H1 (cell line): ENCODE measurements at regions not wholly inside any gene's neighbourhood (a gene's known extent, or its start where the extent isn't known, plus 50 kb on each side); places are given as distances from the start of the nearest gene placed in this dataset.

ENCODE experiments used
- CHD2 ChIP-seq: IDR thresholded peaks from 2 replicates; pipeline ENCODE4 v1.6.1; 2012; ENCODE audit warnings: low read length, improper control_type of control experiment
- RXRA ChIP-seq: IDR thresholded peaks from 2 replicates; pipeline ENCODE4 v1.6.1; 2011; ENCODE audit warnings: low read depth, mild to moderate bottlenecking, low read length, moderate library complexity; ENCODE audit not compliant: insufficient read depth
- TF ChIP-seq, protein P1 (sequence below), 3 experiments: IDR thresholded peaks; 1 replicate in 2 of 3; 2 replicates in 1 of 3; pipeline versions ENCODE4 v1.5.1 to v1.6.1; 2011; ENCODE audit warnings: low read length in 3 of 3, mild to moderate bottlenecking in 3 of 3, inconsistent platforms in 2 of 3, low read depth in 1 of 3, moderate library complexity in 1 of 3; ENCODE audit not compliant: insufficient read depth in 1 of 3; ENCODE audit errors: control extremely low read depth in 1 of 3
- TF ChIP-seq, protein P2 (sequence below): IDR thresholded peaks from 2 replicates; pipeline ENCODE4 v1.6.1; 2011; ENCODE audit warnings: low read length, improper control_type of control experiment

DNA sequence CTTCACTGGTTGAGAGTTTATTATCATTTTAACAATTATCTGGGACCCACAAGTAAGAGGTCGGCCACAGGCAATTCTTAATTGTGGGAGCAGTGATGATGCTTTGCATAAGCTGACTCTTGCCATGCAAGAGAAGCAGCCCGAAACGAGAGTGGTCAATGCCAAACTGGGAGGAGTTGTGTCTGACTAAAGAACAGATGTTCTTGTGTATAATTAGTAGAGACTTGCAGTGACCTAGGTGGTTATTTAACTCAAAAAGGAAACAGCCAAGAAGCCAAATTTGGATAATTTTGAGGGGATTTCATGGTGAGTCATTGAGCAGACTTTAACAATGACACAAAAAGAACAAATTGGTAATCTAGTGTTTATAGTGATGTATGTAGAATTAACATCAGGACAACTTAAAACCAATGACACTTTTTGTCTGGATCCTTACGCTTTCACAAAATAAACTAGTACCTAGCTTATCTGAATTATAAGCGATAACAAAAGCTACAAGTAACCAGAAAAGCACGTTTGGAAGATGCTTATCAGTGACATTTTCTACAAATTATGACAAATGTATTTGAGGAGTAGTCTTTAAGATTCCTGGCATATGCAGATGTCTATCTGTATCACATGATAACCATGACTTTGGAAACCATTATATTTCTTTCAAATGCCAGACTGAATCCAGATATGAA is 184.7 kb upstream of the DLGAP1 start:
- TF ChIP-seq, protein P1, sequence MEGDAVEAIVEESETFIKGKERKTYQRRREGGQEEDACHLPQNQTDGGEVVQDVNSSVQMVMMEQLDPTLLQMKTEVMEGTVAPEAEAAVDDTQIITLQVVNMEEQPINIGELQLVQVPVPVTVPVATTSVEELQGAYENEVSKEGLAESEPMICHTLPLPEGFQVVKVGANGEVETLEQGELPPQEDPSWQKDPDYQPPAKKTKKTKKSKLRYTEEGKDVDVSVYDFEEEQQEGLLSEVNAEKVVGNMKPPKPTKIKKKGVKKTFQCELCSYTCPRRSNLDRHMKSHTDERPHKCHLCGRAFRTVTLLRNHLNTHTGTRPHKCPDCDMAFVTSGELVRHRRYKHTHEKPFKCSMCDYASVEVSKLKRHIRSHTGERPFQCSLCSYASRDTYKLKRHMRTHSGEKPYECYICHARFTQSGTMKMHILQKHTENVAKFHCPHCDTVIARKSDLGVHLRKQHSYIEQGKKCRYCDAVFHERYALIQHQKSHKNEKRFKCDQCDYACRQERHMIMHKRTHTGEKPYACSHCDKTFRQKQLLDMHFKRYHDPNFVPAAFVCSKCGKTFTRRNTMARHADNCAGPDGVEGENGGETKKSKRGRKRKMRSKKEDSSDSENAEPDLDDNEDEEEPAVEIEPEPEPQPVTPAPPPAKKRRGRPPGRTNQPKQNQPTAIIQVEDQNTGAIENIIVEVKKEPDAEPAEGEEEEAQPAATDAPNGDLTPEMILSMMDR (IDR thresholded peaks at IDR 0.05; ENCODE audit: control extremely low read depth in 1 of 3, insufficient read depth in 1 of 3, low read depth in 1 of 3, low read length in 3 of 3): no peak
- no peak for TF ChIP-seq RXRA
- no peak for TF ChIP-seq CHD2
- TF ChIP-seq, protein P2, sequence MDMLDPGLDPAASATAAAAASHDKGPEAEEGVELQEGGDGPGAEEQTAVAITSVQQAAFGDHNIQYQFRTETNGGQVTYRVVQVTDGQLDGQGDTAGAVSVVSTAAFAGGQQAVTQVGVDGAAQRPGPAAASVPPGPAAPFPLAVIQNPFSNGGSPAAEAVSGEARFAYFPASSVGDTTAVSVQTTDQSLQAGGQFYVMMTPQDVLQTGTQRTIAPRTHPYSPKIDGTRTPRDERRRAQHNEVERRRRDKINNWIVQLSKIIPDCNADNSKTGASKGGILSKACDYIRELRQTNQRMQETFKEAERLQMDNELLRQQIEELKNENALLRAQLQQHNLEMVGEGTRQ: no peak
